ENCODE measurements at regions not wholly inside any gene's neighbourhood (a gene's known extent, or its start where the extent isn't known, plus 50 kb on each side); places are given as distances from the start of the nearest gene placed in this dataset.
A peak's percentile ranks its signal among the peaks of the same experiment; 100 is the strongest.

DNA sequence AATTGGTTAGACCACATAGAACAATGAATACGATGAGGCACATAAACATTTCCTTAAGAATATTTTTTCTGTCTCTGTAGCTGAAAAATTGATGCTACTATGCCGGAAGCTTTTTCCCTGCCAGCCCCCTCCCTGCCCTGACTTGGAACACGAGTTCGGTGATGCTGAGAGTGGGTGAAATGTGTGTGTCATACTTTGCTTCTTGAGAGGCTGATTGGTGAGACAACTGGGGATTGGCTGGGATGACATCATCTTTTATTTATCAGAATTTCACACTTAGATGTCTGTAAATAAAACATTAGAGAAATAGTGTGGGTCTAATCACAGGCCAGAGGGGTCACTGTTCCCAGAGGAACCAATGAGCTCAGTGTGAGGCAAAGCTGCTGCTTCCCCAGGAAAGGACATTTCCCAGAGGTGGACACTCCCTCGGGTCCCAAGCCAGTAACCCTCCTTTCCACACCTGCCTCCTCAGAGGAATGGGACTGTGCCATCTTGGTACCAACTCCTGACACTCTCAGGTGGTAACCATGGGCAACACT, 195.4 kb upstream of the C1orf174 start:
- peaks cover 12% of the 10 kb centered on the region for H3K9me3 ChIP-seq (replicated peaks; ENCODE audit: control insufficient read depth, low read depth, low read length)

DNA sequence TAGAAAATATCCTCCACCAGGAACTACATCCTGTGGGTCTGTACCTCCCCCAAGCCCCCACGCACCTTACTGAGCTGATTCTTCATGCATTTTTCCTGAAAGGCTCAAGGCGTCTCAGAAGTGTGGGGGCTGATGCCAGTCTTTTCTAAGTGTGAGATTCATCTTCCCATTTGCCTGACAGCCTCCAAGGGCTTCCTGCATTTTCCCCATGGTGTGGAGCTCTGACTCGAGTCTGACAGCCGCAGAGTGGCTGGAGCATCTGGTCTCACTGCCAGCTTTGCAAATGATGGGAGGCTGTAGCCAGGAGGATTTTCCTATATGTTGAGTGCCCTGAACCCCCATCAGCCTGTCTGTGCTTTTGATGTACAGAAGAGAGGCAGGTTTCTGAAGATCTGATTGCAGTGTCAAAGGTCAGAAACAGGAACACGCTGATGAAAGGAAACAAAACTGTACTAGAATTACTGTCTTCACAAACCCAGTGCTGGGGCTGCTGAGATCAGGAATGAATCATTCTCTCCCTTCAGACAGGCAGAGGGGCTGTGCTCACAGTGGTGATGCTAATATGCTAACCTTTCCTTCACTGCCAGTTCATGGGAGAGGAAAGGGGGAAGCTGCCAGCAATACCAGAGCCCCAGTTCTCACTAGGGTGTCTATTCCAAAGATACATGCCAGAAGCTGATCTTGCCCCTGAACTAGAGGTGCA, 201.5 kb upstream of the C1orf174 start:
- H3K36me3 ChIP-seq (ENCODE audit: control insufficient read depth, insufficient read depth, low read length), result no peaks in the 10 kb centered on the region
- DNase-seq, result no peak
- peaks cover 6% of the 10 kb centered on the region for H3K27me3 ChIP-seq (ENCODE audit: control insufficient read depth, insufficient read depth, low read length)
- no peaks in the 10 kb centered on the region for H3K9me3 ChIP-seq (replicated peaks; ENCODE audit: control insufficient read depth, low read depth, low read length)
- no peak overlapping the region for H3K27ac ChIP-seq (ENCODE audit: low read length)
- 14% methylated on average over 2 of the region's 5 CpGs for WGBS (ENCODE audit: insufficient coverage)
- no peaks in the 10 kb centered on the region for H3K4me1 ChIP-seq (ENCODE audit: control insufficient read depth, insufficient read depth, low read length)
- H3K4me3 ChIP-seq (ENCODE audit: low read length), result no peak overlapping the region

More for the DNA sequence above, 195.4 kb upstream of the C1orf174 start:
- H3K27ac ChIP-seq (ENCODE audit: low read length), result no peak overlapping the region
- no peaks in the 10 kb centered on the region for H3K36me3 ChIP-seq (ENCODE audit: control insufficient read depth, insufficient read depth, low read length)
- H3K4me1 ChIP-seq (ENCODE audit: control insufficient read depth, insufficient read depth, low read length), result no peaks in the 10 kb centered on the region
- no peak for DNase-seq
- no peak overlapping the region for H3K4me3 ChIP-seq (ENCODE audit: low read length)
- H3K27me3 ChIP-seq (ENCODE audit: control insufficient read depth, insufficient read depth, low read length), result no peaks in the 10 kb centered on the region
- 67% methylated on average over 1 of the region's 5 CpGs for WGBS (ENCODE audit: insufficient coverage)

DNA sequence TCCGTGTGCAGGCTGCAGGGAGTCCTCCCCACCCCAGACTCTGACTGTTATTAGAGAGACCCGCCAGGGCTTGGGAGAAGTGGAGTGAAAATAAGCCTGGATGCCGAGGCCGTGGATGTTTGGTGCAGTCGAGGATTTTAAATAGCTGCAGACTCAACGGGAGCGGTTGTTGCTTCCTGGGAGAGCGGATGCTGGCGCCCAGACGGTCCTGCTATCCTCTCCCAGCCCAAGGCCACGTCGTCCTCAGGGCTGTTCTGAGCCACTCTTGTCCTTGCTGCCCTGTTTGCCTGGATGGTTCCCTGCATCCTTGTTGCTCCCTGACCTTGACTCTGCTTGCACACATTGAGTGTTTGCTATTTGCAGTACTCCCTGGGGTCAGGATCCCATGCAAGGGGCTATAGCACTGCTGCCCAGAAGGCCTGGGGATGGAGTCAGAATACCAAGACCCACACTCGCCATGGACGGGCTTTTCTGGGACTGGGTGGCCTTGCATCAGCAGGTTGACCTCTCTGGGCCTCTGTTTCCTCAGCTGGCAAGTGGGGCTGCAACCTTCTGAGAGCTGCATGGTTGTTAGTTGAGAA, 205.3 kb upstream of the C1orf174 start:
- H3K4me3 ChIP-seq (ENCODE audit: low read length), result no peak overlapping the region
- 69% methylated on average over 14 of the region's 14 CpGs for WGBS (ENCODE audit: insufficient coverage)
- H3K4me1 ChIP-seq (ENCODE audit: control insufficient read depth, insufficient read depth, low read length), result peaks cover 12% of the 10 kb centered on the region
- no peaks in the 10 kb centered on the region for H3K9me3 ChIP-seq (replicated peaks; ENCODE audit: control insufficient read depth, low read depth, low read length)
- peaks cover 6% of the 10 kb centered on the region for H3K27me3 ChIP-seq (ENCODE audit: control insufficient read depth, insufficient read depth, low read length)
- DNase-seq, result no peak
- H3K36me3 ChIP-seq (ENCODE audit: control insufficient read depth, insufficient read depth, low read length), result no peaks in the 10 kb centered on the region
- H3K27ac ChIP-seq (ENCODE audit: low read length), result no peak overlapping the region

DNA sequence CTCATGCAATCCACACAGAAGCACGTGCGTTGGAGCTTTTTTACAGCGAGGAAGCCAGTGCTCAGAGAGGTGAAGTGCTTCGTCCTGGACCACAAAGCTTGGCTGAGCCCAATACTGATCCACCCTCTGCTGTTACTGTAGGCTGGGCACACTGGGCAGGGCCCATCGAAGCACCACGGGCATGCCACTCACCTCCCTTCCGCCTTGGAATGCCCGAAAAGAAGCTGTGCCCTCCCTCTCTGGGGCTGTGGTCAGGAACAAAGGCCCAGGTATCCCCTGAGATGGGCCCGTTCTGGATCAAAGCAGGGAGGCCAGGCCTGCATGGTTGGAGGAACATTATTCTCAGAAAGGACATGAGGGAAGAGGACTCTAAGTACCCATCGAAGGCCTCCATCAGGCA, 206.7 kb upstream of the C1orf174 start:
- H3K4me3 ChIP-seq (ENCODE audit: low read length), result no peak overlapping the region

DNA sequence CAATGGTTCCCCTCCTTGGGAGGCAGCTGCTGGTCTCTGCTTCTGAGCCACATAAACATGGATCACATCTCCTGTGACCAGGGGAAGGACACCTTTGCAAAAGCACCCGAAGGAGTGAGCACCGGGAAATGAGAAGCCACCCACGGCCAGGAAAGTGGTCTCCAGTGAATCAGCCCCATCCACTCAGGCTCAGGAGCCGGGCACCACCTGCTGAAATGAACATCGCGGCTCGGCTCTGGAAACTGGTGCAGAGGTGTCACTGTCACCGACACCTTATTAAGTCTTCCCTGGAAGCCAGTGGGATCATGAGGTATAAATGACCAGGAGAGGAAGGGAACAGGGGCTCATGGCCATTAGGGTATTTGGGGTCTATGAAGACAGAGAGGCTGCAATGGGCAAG, 207.2 kb upstream of the C1orf174 start:
- Histone ChIP-seq H3K27me3 (ENCODE audit: control insufficient read depth, insufficient read depth, low read length) (peaks cover 8% of the 10 kb centered on the region), H3K4me3 (ENCODE audit: low read length) (no peak overlapping the region), H3K27ac (ENCODE audit: low read length) (no peak overlapping the region), H3K4me1 (ENCODE audit: control insufficient read depth, insufficient read depth, low read length) (peaks cover 12% of the 10 kb centered on the region), H3K36me3 (ENCODE audit: control insufficient read depth, insufficient read depth, low read length) (no peaks in the 10 kb centered on the region), H3K9me3 (replicated peaks; ENCODE audit: control insufficient read depth, low read depth, low read length) (no peaks in the 10 kb centered on the region)
- no peak for DNase-seq
- 83% methylated on average over 5 of the region's 8 CpGs for WGBS (ENCODE audit: insufficient coverage)

More for the DNA sequence above, 206.7 kb upstream of the C1orf174 start:
- no peaks in the 10 kb centered on the region for H3K36me3 ChIP-seq (ENCODE audit: control insufficient read depth, insufficient read depth, low read length)
- H3K9me3 ChIP-seq (replicated peaks; ENCODE audit: control insufficient read depth, low read depth, low read length), result no peaks in the 10 kb centered on the region
- no peak overlapping the region for H3K27ac ChIP-seq (ENCODE audit: low read length)
- peaks cover 3% of the 10 kb centered on the region for H3K27me3 ChIP-seq (ENCODE audit: control insufficient read depth, insufficient read depth, low read length)
- no peak for DNase-seq
- H3K4me1 ChIP-seq (ENCODE audit: control insufficient read depth, insufficient read depth, low read length), result peaks cover 12% of the 10 kb centered on the region
- WGBS (ENCODE audit: insufficient coverage), result 73% methylated on average over 10 of the region's 10 CpGs

DNA sequence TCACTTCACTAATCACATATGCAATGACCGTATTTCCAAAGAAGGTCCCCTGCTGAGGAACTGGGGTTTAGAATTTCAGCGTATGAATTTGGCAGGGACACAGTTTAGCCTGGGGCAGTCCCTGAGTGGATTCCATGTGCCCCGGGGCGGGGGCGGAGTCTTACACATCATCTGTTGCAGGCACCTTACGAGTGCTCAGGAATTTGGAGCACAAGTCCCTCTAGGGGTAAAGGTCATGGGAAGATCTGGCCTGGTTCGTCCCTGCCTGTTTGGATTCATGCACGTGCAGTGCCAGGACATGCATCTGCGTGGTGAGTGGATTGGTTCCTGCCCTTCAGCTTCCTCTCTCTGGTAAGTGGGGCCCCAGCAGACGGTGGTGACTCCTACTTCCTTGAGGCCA, 208.3 kb upstream of the C1orf174 start:
- Histone ChIP-seq H3K36me3 (ENCODE audit: control insufficient read depth, insufficient read depth, low read length) (no peaks in the 10 kb centered on the region), H3K9me3 (replicated peaks; ENCODE audit: control insufficient read depth, low read depth, low read length) (no peaks in the 10 kb centered on the region), H3K27me3 (ENCODE audit: control insufficient read depth, insufficient read depth, low read length) (peaks cover 11% of the 10 kb centered on the region), H3K4me3 (ENCODE audit: low read length) (no peak overlapping the region), H3K27ac (ENCODE audit: low read length) (no peak overlapping the region), H3K4me1 (ENCODE audit: control insufficient read depth, insufficient read depth, low read length) (peaks cover 12% of the 10 kb centered on the region)
- 25% methylated on average over 6 of the region's 10 CpGs for WGBS (ENCODE audit: insufficient coverage)
- DNase-seq, result peak; percentile 11

DNA sequence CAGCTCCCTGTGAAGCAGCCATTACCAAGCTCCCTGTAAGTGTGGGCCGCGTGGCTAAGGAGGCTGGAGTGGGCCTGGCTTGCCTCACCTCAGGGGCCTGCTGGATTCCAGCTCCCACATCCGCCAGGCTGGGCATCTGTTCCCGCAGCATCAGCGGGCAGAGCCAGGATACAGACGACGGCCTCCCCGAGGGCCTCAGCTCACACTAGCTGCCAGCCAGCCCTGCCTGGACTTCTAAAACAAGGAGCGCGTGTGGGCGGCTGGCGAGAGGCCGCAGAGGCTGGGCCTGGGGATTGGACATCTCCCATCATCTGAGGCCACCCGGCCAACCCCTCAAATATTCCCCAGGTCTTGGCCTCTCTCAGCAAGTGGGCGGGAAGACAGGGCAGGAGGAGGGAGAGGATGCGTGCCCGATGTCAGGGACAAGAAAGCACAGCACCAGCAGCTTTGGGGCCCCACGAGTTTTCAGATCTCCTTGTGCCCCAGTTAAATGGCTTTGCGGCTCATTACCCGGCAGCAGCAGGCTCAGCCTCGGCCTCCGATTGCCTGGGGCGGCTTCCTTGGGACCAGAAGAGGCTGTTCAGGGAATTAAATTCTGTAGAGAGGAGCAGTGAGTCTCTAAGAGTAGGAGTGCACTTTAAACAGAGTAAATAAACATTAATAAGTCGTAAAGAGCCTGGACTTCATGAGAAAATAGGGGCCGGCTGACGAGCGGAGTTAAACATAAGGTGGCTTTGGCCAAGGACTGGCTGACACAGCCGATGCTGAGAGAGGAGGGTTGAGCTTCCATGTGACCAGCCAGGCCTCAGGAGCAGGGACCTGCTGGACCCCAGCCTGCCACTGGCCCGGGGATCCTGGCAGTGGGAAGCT, 208.9 kb upstream of the C1orf174 start:
- no peak overlapping the region for H3K27ac ChIP-seq (ENCODE audit: low read length)
- no peaks in the 10 kb centered on the region for H3K9me3 ChIP-seq (replicated peaks; ENCODE audit: control insufficient read depth, low read depth, low read length)
- peaks cover 11% of the 10 kb centered on the region for H3K27me3 ChIP-seq (ENCODE audit: control insufficient read depth, insufficient read depth, low read length)
- no peak overlapping the region for H3K4me3 ChIP-seq (ENCODE audit: low read length)
- H3K36me3 ChIP-seq (ENCODE audit: control insufficient read depth, insufficient read depth, low read length), result no peaks in the 10 kb centered on the region
- DNase-seq, result peak; percentile 53
- peaks cover 12% of the 10 kb centered on the region for H3K4me1 ChIP-seq (ENCODE audit: control insufficient read depth, insufficient read depth, low read length)
- 35% methylated on average over 22 of the region's 29 CpGs for WGBS (ENCODE audit: insufficient coverage)

DNA sequence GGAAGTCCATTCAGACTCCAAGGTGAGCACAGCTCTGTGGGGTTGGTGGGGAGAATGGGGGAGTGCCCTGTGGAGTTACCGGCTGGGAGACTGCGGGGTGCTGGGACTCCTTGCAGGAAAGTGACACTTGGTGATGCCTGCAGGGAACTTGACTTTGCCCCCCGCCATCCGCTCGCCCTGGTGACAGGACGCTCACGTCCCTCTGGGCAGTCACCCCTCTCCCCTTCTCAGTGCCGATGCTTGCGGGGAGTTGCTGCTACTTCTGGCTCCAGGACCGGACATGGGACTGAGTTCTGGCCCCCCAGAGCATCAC, 209.5 kb upstream of the C1orf174 start:
- no peak for DNase-seq
- Histone ChIP-seq H3K36me3 (ENCODE audit: control insufficient read depth, insufficient read depth, low read length) (no peaks in the 10 kb centered on the region), H3K9me3 (replicated peaks; ENCODE audit: control insufficient read depth, low read depth, low read length) (no peaks in the 10 kb centered on the region), H3K4me1 (ENCODE audit: control insufficient read depth, insufficient read depth, low read length) (peaks cover 12% of the 10 kb centered on the region), H3K27me3 (ENCODE audit: control insufficient read depth, insufficient read depth, low read length) (peaks cover 11% of the 10 kb centered on the region), H3K4me3 (ENCODE audit: low read length) (no peak overlapping the region), H3K27ac (ENCODE audit: low read length) (no peak overlapping the region)
- WGBS (ENCODE audit: insufficient coverage), result 83% methylated on average over 1 of the region's 10 CpGs

DNA sequence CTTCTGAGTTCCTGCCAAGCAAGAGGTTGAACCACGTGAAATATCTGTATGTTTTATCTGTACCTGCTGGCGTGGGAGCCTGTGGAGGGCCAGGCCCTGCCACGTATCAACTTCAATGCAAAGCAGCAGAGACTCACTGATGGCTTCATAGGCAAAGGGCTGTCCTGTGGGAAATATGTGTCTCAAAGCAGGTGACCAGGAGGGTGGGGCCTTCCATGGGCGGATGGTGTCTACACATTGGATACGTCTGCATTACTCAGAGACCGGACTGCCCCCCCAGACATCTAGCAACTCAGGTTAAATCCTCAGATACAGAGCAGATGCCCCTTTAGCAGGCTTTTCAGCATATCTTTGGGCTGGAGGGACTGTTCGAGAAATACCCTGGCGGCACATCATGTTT, 210.8 kb upstream of the C1orf174 start:
- WGBS (ENCODE audit: insufficient coverage), result 75% methylated on average over 6 of the region's 8 CpGs
- no peak for DNase-seq
- Histone ChIP-seq H3K27ac (ENCODE audit: low read length) (no peak overlapping the region), H3K4me1 (ENCODE audit: control insufficient read depth, insufficient read depth, low read length) (peaks cover 12% of the 10 kb centered on the region), H3K27me3 (ENCODE audit: control insufficient read depth, insufficient read depth, low read length) (peaks cover 11% of the 10 kb centered on the region), H3K4me3 (ENCODE audit: low read length) (no peak overlapping the region), H3K9me3 (replicated peaks; ENCODE audit: control insufficient read depth, low read depth, low read length) (no peaks in the 10 kb centered on the region), H3K36me3 (ENCODE audit: control insufficient read depth, insufficient read depth, low read length) (no peaks in the 10 kb centered on the region)

DNA sequence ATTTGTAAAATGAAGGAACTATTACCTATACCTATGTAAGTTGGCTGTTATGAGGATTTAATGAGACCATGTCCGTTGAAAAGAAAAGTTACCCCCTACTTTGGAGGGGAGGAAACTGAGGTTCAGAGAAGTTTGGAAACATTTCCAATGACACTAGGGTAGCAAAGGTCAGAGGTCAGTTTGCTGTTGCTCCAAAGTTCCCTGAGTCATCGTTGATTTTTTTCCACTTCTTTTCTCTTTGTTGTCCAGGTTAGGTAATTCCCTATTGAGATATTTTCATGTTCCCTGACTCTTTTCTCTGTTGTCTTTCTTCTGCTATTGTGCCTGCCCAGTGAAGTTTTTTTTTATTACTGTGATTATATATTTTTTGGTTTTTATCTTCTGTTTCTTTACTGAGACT, 213.8 kb upstream of the C1orf174 start:
- no peak for DNase-seq
- Histone ChIP-seq H3K27ac (ENCODE audit: low read length) (no peak overlapping the region), H3K36me3 (ENCODE audit: control insufficient read depth, insufficient read depth, low read length) (no peaks in the 10 kb centered on the region), H3K9me3 (replicated peaks; ENCODE audit: control insufficient read depth, low read depth, low read length) (no peaks in the 10 kb centered on the region), H3K4me1 (ENCODE audit: control insufficient read depth, insufficient read depth, low read length) (peaks cover 5% of the 10 kb centered on the region), H3K27me3 (ENCODE audit: control insufficient read depth, insufficient read depth, low read length) (peaks cover 19% of the 10 kb centered on the region), H3K4me3 (ENCODE audit: low read length) (no peak overlapping the region)
- no CpG with 5 or more reads among the region's 2 CpGs for WGBS (ENCODE audit: insufficient coverage)
